Neural cell (in vitro differentiated cells): ENCODE measurements at regions not wholly inside any gene's neighbourhood (a gene's known extent, or its start where the extent isn't known, plus 50 kb on each side); places are given as distances from the start of the nearest gene placed in this dataset.

Experiments
- small RNA-seq, 3 experiments: library from RNA; depleted of rRNA; stranded (forward); fragments of <200 nt; gene quantifications; one replicate each; pipeline ENCODE3, GENCODE V24; 2012

Small RNAs in the stretch of these regions (small RNA-seq; reads per million reads assigned to genes)
- 0 reads per million in 3 experiments for gene AL157359.3
- 0 reads per million in 3 experiments for gene AP001506.1
- 0 reads per million in 3 experiments for gene MIR548X
- gene RN7SKP147 = 0 reads per million in 3 experiments
- 0.49 to 3.2 (median 0.55) reads per million in 3 experiments for gene RNU1-139P
- gene RNU6-772P = 0 reads per million in 3 experiments
- gene RPL37P4 = 0 reads per million in 3 experiments
